Astrocyte (in vitro differentiated cells and primary cell): ENCODE measurements at regions not wholly inside any gene's neighbourhood (a gene's known extent, or its start where the extent isn't known, plus 50 kb on each side); places are given as distances from the start of the nearest gene placed in this dataset.

Source experiments
- DNase-seq: peaks from one replicate; pipeline ENCODE4 v3.0.0-alpha.2; 2010; ENCODE audit warnings: low read depth
- FAIRE-seq: peaks from 2 replicates; lab custom pipeline; 2011; peaks lifted over from hg19 to GRCh38; lab: Jason Lieb, UNC
- H2AFZ ChIP-seq: 2 replicates; pipeline ENCODE4 v1.6.0; 2012; ENCODE audit warnings: low read depth, low read length, inconsistent platforms
- H3K27ac ChIP-seq: 2 replicates; pipeline ENCODE4 v1.5.1; 2011; ENCODE audit warnings: low read depth, low read length, inconsistent platforms
- H3K27me3 ChIP-seq: 2 replicates; pipeline ENCODE4 v1.6.0; 2011; ENCODE audit warnings: low read length, inconsistent platforms; ENCODE audit not compliant: insufficient read depth
- H3K36me3 ChIP-seq: 2 replicates; pipeline ENCODE4 v1.5.1; 2011; ENCODE audit warnings: low read length, inconsistent platforms; ENCODE audit not compliant: insufficient read depth
- H3K4me1 ChIP-seq: 2 replicates; pipeline ENCODE4 v1.5.1; 2011; ENCODE audit warnings: low read length, inconsistent platforms; ENCODE audit not compliant: insufficient read depth
- H3K4me2 ChIP-seq: 2 replicates; pipeline ENCODE4 v1.6.0; 2012; ENCODE audit warnings: low read length, inconsistent platforms
- H3K4me3 ChIP-seq: 2 replicates; pipeline ENCODE4 v1.5.1; 2011; ENCODE audit warnings: low read depth, mild to moderate bottlenecking, low read length, inconsistent platforms; ENCODE audit not compliant: insufficient read depth
- H3K79me2 ChIP-seq: 2 replicates; pipeline ENCODE4 v1.6.0; 2012; ENCODE audit warnings: mild to moderate bottlenecking, low read length, inconsistent platforms; ENCODE audit not compliant: insufficient read depth
- H3K9ac ChIP-seq: 2 replicates; pipeline ENCODE4 v1.6.0; 2012; ENCODE audit warnings: mild to moderate bottlenecking, low read length, inconsistent platforms
- H3K9me3 ChIP-seq: 2 replicates; pipeline ENCODE4 v1.5.1; 2012; ENCODE audit warnings: low read depth, mild to moderate bottlenecking, low read length, inconsistent platforms; ENCODE audit not compliant: insufficient read depth
- H4K20me1 ChIP-seq: 2 replicates; pipeline ENCODE4 v1.6.0; 2012; ENCODE audit warnings: low read length, inconsistent platforms; ENCODE audit not compliant: insufficient read depth
- H3K27ac Mint-ChIP-seq: one replicate; pipeline ENCODE4 v1.8.0; 2021; ENCODE audit warnings: mild to moderate bottlenecking, mixed read lengths; ENCODE audit not compliant: unreplicated experiment
- H3K27me3 Mint-ChIP-seq: one replicate; pipeline ENCODE4 v1.8.0; 2021; ENCODE audit warnings: low read depth, mixed read lengths; ENCODE audit not compliant: unreplicated experiment
- H3K36me3 Mint-ChIP-seq: one replicate; pipeline ENCODE4 v1.8.0; 2021; ENCODE audit warnings: low read depth, mixed read lengths; ENCODE audit not compliant: unreplicated experiment
- H3K4me1 Mint-ChIP-seq: one replicate; pipeline ENCODE4 v1.8.0; 2021; ENCODE audit warnings: low read depth, mixed read lengths; ENCODE audit not compliant: unreplicated experiment
- H3K4me3 Mint-ChIP-seq: one replicate; pipeline ENCODE4 v1.8.0; 2021; ENCODE audit warnings: mild to moderate bottlenecking, moderate library complexity, mixed read lengths; ENCODE audit not compliant: unreplicated experiment
- H3K9me3 Mint-ChIP-seq: one replicate; pipeline ENCODE4 v1.8.0; 2021; ENCODE audit warnings: mild to moderate bottlenecking, mixed read lengths; ENCODE audit not compliant: unreplicated experiment
- CTCF ChIP-seq: IDR thresholded peaks from 2 replicates; pipeline ENCODE4 v1.5.1; 2011; ENCODE audit warnings: low read depth, mild to moderate bottlenecking, inconsistent platforms, low read length, moderate library complexity; ENCODE audit not compliant: insufficient read depth
- EZH2 ChIP-seq: IDR thresholded peaks from 2 replicates; pipeline ENCODE4 v1.6.1; 2012; ENCODE audit warnings: mild to moderate bottlenecking, low read length, inconsistent platforms; ENCODE audit not compliant: insufficient read depth

- H3K79me2 ChIP-seq = no peaks in the 10 kb centered on the region
- no peak for FAIRE-seq
- peaks cover 71% of the 10 kb centered on the region for H3K27me3 Mint-ChIP-seq
- H3K4me2 ChIP-seq = no peak overlapping the region
- DNase-seq = no peak
- no peaks in the 10 kb centered on the region for H3K4me1 Mint-ChIP-seq
- H3K27ac Mint-ChIP-seq = no peak overlapping the region
- no peak overlapping the region for H3K4me3 Mint-ChIP-seq
- no peak for TF ChIP-seq EZH2
- TF ChIP-seq CTCF = no peak
- H3K36me3 ChIP-seq = no peaks in the 10 kb centered on the region
- H3K9me3 ChIP-seq = peaks cover 7% of the 10 kb centered on the region
- no peak overlapping the region for H3K27ac ChIP-seq
- no peak overlapping the region for H2AFZ ChIP-seq
- no peaks in the 10 kb centered on the region for H3K36me3 Mint-ChIP-seq
- H3K9me3 Mint-ChIP-seq = peaks cover 10% of the 10 kb centered on the region
- H3K4me1 ChIP-seq = no peaks in the 10 kb centered on the region
- H4K20me1 ChIP-seq = no peaks in the 10 kb centered on the region
- H3K4me3 ChIP-seq = no peak overlapping the region
- H3K9ac ChIP-seq = no peak overlapping the region
- peaks cover 10% of the 10 kb centered on the region for H3K27me3 ChIP-seq
These were observed 84.8 kb upstream of the SHANK2 start for GRCh38 chr11:71336996-71337754.

GRCh38 chr11:71336176-71336995, 84.0 kb upstream of the SHANK2 start:
- Mint-ChIP-seq H3K27me3 (peaks cover 65% of the 10 kb centered on the region), H3K36me3 (no peaks in the 10 kb centered on the region), H3K9me3 (peaks cover 12% of the 10 kb centered on the region), H3K4me1 (no peaks in the 10 kb centered on the region), H3K27ac (no peak overlapping the region), H3K4me3 (no peak overlapping the region)
- Histone ChIP-seq H3K27me3 (peaks cover 10% of the 10 kb centered on the region), H3K9me3 (peaks cover 7% of the 10 kb centered on the region), H3K79me2 (no peaks in the 10 kb centered on the region), H2AFZ (no peak overlapping the region), H3K4me1 (no peaks in the 10 kb centered on the region), H3K27ac (no peak overlapping the region), H3K4me2 (no peak overlapping the region), H3K4me3 (no peak overlapping the region), H3K36me3 (no peaks in the 10 kb centered on the region), H4K20me1 (no peaks in the 10 kb centered on the region), H3K9ac (no peak overlapping the region)
- DNase-seq (no peak), FAIRE-seq (no peak)
- no peak for TF ChIP-seq EZH2
- TF ChIP-seq CTCF = no peak
